ENCODE measurements at regions not wholly inside any gene's neighbourhood (a gene's known extent, or its start where the extent isn't known, plus 50 kb on each side); places are given as distances from the start of the nearest gene placed in this dataset.

- ATAC-seq (ENCODE audit: poor library complexity) (no peak), DNase-seq (no peak)
- Histone ChIP-seq H3K4me1 (ENCODE audit: insufficient read depth, low read length) (no peaks in the 10 kb centered on the region), H3K4me3 (ENCODE audit: low read length) (no peak overlapping the region), H3K36me3 (ENCODE audit: insufficient read depth, low read length) (no peaks in the 10 kb centered on the region), H3K27ac (ENCODE audit: low read depth in 1 of 2, low read length in 2 of 2) (no peak overlapping the region), H3K9me3 (ENCODE audit: control insufficient read depth in 1 of 2, insufficient read depth in 1 of 2, low read length in 2 of 2) (no peaks in the 10 kb centered on the region), H3K27me3 (ENCODE audit: control insufficient read depth in 1 of 2, insufficient read depth in 2 of 2, low read length in 2 of 2) (no peaks in the 10 kb centered on the region)
- Mint-ChIP-seq H3K36me3 (ENCODE audit: low read depth) (no peaks in the 10 kb centered on the region), H3K4me3 (no peak overlapping the region), H3K9me3 (no peaks in the 10 kb centered on the region), H3K4me1 (ENCODE audit: low read depth) (no peaks in the 10 kb centered on the region), H3K27me3 (no peaks in the 10 kb centered on the region), H3K27ac (no peak overlapping the region)
- TF ChIP-seq CTCF (IDR thresholded peaks at IDR 0.05): no peak
- intact Hi-C loops (cut with DNase I, micrococcal nuclease): no loop called here
- ChIA-PET POLR2A (no interaction called here), CTCF (no interaction called here)
Measured at GRCh38 chrX:115373308-115373707, 83.8 kb downstream of the LUZP4 start.

- intact Hi-C loops (cut with DNase I, micrococcal nuclease): no loop called here
- Histone ChIP-seq H3K4me3 (ENCODE audit: low read length) (no peak overlapping the region), H3K4me1 (ENCODE audit: insufficient read depth, low read length) (no peaks in the 10 kb centered on the region), H3K36me3 (ENCODE audit: insufficient read depth, low read length) (no peaks in the 10 kb centered on the region), H3K27ac (ENCODE audit: low read depth in 1 of 2, low read length in 2 of 2) (no peak overlapping the region), H3K9me3 (ENCODE audit: control insufficient read depth in 1 of 2, insufficient read depth in 1 of 2, low read length in 2 of 2) (no peaks in the 10 kb centered on the region), H3K27me3 (ENCODE audit: control insufficient read depth in 1 of 2, insufficient read depth in 2 of 2, low read length in 2 of 2) (no peaks in the 10 kb centered on the region)
- Mint-ChIP-seq H3K27me3 (no peaks in the 10 kb centered on the region), H3K4me1 (ENCODE audit: low read depth) (no peaks in the 10 kb centered on the region), H3K27ac (no peak overlapping the region), H3K9me3 (no peaks in the 10 kb centered on the region), H3K4me3 (no peak overlapping the region), H3K36me3 (ENCODE audit: low read depth) (no peaks in the 10 kb centered on the region)
- TF ChIP-seq CTCF (IDR thresholded peaks at IDR 0.05): no peak
- ChIA-PET POLR2A (no interaction called here), CTCF (no interaction called here)
- no peak for ATAC-seq (ENCODE audit: poor library complexity)
- no peak for DNase-seq
Measured at GRCh38 chrX:115378471-115378870, 89.0 kb downstream of the LUZP4 start.

GRCh38 chrX:115387327-115387726 is 97.8 kb downstream of the LUZP4 start:
- no peaks in the 10 kb centered on the region for H3K4me1 Mint-ChIP-seq (ENCODE audit: low read depth)
- ChIA-PET POLR2A (no interaction called here), CTCF (no interaction called here)
- no peaks in the 10 kb centered on the region for H3K36me3 Mint-ChIP-seq (ENCODE audit: low read depth)
- DNase-seq (no peak), ATAC-seq (ENCODE audit: poor library complexity) (no peak)
- no peak overlapping the region for H3K27ac Mint-ChIP-seq
- no peak overlapping the region for H3K4me3 ChIP-seq (ENCODE audit: low read length)
- no peak overlapping the region for H3K4me3 Mint-ChIP-seq
- TF ChIP-seq CTCF (IDR thresholded peaks at IDR 0.05): no peak
- no peaks in the 10 kb centered on the region for H3K36me3 ChIP-seq (ENCODE audit: insufficient read depth, low read length)
- intact Hi-C loops (cut with DNase I, micrococcal nuclease): no loop called here
- no peaks in the 10 kb centered on the region for H3K27me3 Mint-ChIP-seq
- no peaks in the 10 kb centered on the region for H3K27me3 ChIP-seq (ENCODE audit: control insufficient read depth in 1 of 2, insufficient read depth in 2 of 2, low read length in 2 of 2)
- no peaks in the 10 kb centered on the region for H3K9me3 ChIP-seq (ENCODE audit: control insufficient read depth in 1 of 2, insufficient read depth in 1 of 2, low read length in 2 of 2)
- H3K4me1 ChIP-seq (ENCODE audit: insufficient read depth, low read length): no peaks in the 10 kb centered on the region
- no peak overlapping the region for H3K27ac ChIP-seq (ENCODE audit: low read depth in 1 of 2, low read length in 2 of 2)
- H3K9me3 Mint-ChIP-seq: no peaks in the 10 kb centered on the region
